Karpas-422 (cell line): ENCODE measurements at regions not wholly inside any gene's neighbourhood (a gene's known extent, or its start where the extent isn't known, plus 50 kb on each side); places are given as distances from the start of the nearest gene placed in this dataset.
A peak's percentile ranks its signal among the peaks of the same experiment; 100 is the strongest.

Experiments used
- DNase-seq: peaks from one replicate; pipeline ENCODE4 v3.0.0-alpha.2; 2015
- H2AFZ ChIP-seq: fragments of 200-600 bp; sonication (generic); 2 replicates; pipeline ENCODE4 v1.6.1; 2014; ENCODE audit warnings: antibody characterized with exemption, low read length, mixed read lengths
- H3K27ac ChIP-seq: fragments of 200-600 bp; sonication (generic); 2 replicates; pipeline ENCODE4 v1.5.1; 2014; ENCODE audit warnings: mild to moderate bottlenecking, low read length, moderate library complexity
- H3K27me3 ChIP-seq: fragments of 200-600 bp; sonication (generic); 2 replicates; pipeline ENCODE4 v1.6.1; 2014; ENCODE audit warnings: low read length, mixed read lengths
- H3K36me3 ChIP-seq: fragments of 200-600 bp; sonication (generic); 2 replicates; pipeline ENCODE4 v1.6.1; 2014; ENCODE audit warnings: low read length, mixed read lengths; ENCODE audit not compliant: insufficient read depth
- H3K4me1 ChIP-seq: fragments of 200-600 bp; sonication (generic); 2 replicates; pipeline ENCODE4 v1.6.1; 2014; ENCODE audit warnings: mild to moderate bottlenecking, low read length, mixed read lengths
- H3K4me2 ChIP-seq: fragments of 200-600 bp; sonication (generic); 2 replicates; pipeline ENCODE4 v1.6.1; 2014; ENCODE audit warnings: low read length, low read depth, mild to moderate bottlenecking; ENCODE audit not compliant: poor library complexity, severe bottlenecking
- H3K4me3 ChIP-seq: fragments of 200-600 bp; sonication (generic); 2 replicates; pipeline ENCODE4 v1.5.1; 2014; ENCODE audit warnings: mild to moderate bottlenecking, antibody characterized with exemption, low read length, mixed read lengths
- H3K79me2 ChIP-seq: fragments of 200-600 bp; sonication (generic); 2 replicates; pipeline ENCODE4 v1.6.1; 2014; ENCODE audit warnings: mild to moderate bottlenecking, low read length, mixed read lengths
- H3K9ac ChIP-seq: fragments of 200-600 bp; sonication (generic); 2 replicates; pipeline ENCODE4 v1.6.0; 2014; ENCODE audit warnings: low read length
- H3K9me2 ChIP-seq: fragments of 200-600 bp; sonication (generic), shearing (Covaris generic); replicated peaks from 2 replicates; pipeline ENCODE4 v1.6.0; 2014; ENCODE audit warnings: mild to moderate bottlenecking, low read length, moderate library complexity; ENCODE audit not compliant: insufficient read depth
- H3K9me3 ChIP-seq: fragments of 300-700, 200-600 bp; sonication (generic); 2 replicates; pipeline ENCODE4 v1.6.1; 2014; ENCODE audit warnings: low read length, mixed read lengths
- H4K20me1 ChIP-seq: fragments of 200-600 bp; sonication (generic); 2 replicates; pipeline ENCODE4 v1.6.1; 2014; ENCODE audit warnings: mild to moderate bottlenecking, antibody characterized with exemption, low read length, low read depth; ENCODE audit not compliant: insufficient read depth

- H3K27me3 ChIP-seq, result no peaks in the 10 kb centered on the region
- H3K9ac ChIP-seq, result no peak overlapping the region
- H3K4me1 ChIP-seq, result no peaks in the 10 kb centered on the region
- H3K4me2 ChIP-seq, result no peak overlapping the region
- no peaks in the 10 kb centered on the region for H3K79me2 ChIP-seq
- no peaks in the 10 kb centered on the region for H4K20me1 ChIP-seq
- H3K4me3 ChIP-seq, result no peak overlapping the region
- no peaks in the 10 kb centered on the region for H3K36me3 ChIP-seq
- no peak for DNase-seq
- no peak overlapping the region for H2AFZ ChIP-seq
- no peaks in the 10 kb centered on the region for H3K9me3 ChIP-seq
- no peaks in the 10 kb centered on the region for H3K9me2 ChIP-seq
- no peak overlapping the region for H3K27ac ChIP-seq
Observed at GRCh38 chr5:116938488-116938887, 363.9 kb upstream of the SEMA6A start.

- Histone ChIP-seq H3K9me2 (no peaks in the 10 kb centered on the region), H3K4me3 (no peak overlapping the region), H3K4me2 (no peak overlapping the region), H3K9me3 (no peaks in the 10 kb centered on the region), H3K27ac (no peak overlapping the region), H3K9ac (no peak overlapping the region), H3K4me1 (no peaks in the 10 kb centered on the region), H3K36me3 (no peaks in the 10 kb centered on the region), H4K20me1 (no peaks in the 10 kb centered on the region), H3K79me2 (no peaks in the 10 kb centered on the region), H2AFZ (no peak overlapping the region), H3K27me3 (no peaks in the 10 kb centered on the region)
- no peak for DNase-seq
Observed at GRCh38 chr5:116935561-116936162, 361.0 kb upstream of the SEMA6A start.

GRCh38 chr5:116930616-116931015 is 356.0 kb upstream of the SEMA6A start:
- Histone ChIP-seq H3K4me3 (no peak overlapping the region), H2AFZ (no peak overlapping the region), H3K27me3 (no peaks in the 10 kb centered on the region), H3K79me2 (no peaks in the 10 kb centered on the region), H3K9me2 (no peaks in the 10 kb centered on the region), H3K27ac (no peak overlapping the region), H4K20me1 (no peaks in the 10 kb centered on the region), H3K9me3 (no peaks in the 10 kb centered on the region), H3K4me2 (no peak overlapping the region), H3K9ac (no peak overlapping the region), H3K36me3 (no peaks in the 10 kb centered on the region), H3K4me1 (no peaks in the 10 kb centered on the region)
- no peak for DNase-seq

- Histone ChIP-seq H3K4me1 (no peaks in the 10 kb centered on the region), H2AFZ (no peak overlapping the region), H4K20me1 (no peaks in the 10 kb centered on the region), H3K4me3 (no peak overlapping the region), H3K36me3 (no peaks in the 10 kb centered on the region), H3K9ac (no peak overlapping the region), H3K4me2 (no peak overlapping the region), H3K27ac (no peak overlapping the region), H3K79me2 (no peaks in the 10 kb centered on the region), H3K9me2 (no peaks in the 10 kb centered on the region), H3K27me3 (no peaks in the 10 kb centered on the region), H3K9me3 (no peaks in the 10 kb centered on the region)
- no peak for DNase-seq
Observed at GRCh38 chr5:116923344-116923743, 348.7 kb upstream of the SEMA6A start.

- DNase-seq, result no peak
- Histone ChIP-seq H3K27me3 (no peaks in the 10 kb centered on the region), H3K36me3 (no peaks in the 10 kb centered on the region), H3K9ac (no peak overlapping the region), H3K9me3 (no peaks in the 10 kb centered on the region), H3K27ac (no peak overlapping the region), H3K4me2 (no peak overlapping the region), H3K4me1 (no peaks in the 10 kb centered on the region), H2AFZ (no peak overlapping the region), H3K4me3 (no peak overlapping the region), H3K79me2 (no peaks in the 10 kb centered on the region), H4K20me1 (no peaks in the 10 kb centered on the region), H3K9me2 (no peaks in the 10 kb centered on the region)
Observed at GRCh38 chr5:116922532-116922931, 347.9 kb upstream of the SEMA6A start.

GRCh38 chr5:116914869-116915504 is 340.4 kb upstream of the SEMA6A start:
- Histone ChIP-seq H3K4me1 (peaks cover 24% of the 10 kb centered on the region), H3K36me3 (no peaks in the 10 kb centered on the region), H3K79me2 (no peaks in the 10 kb centered on the region), H4K20me1 (no peaks in the 10 kb centered on the region), H3K9ac (no peak overlapping the region), H2AFZ (no peak overlapping the region), H3K4me3 (no peak overlapping the region), H3K9me2 (no peaks in the 10 kb centered on the region; the same call in 1 of the 2 replicates), H3K9me3 (no peaks in the 10 kb centered on the region), H3K27ac (no peak overlapping the region), H3K4me2 (no peak overlapping the region), H3K27me3 (no peaks in the 10 kb centered on the region)
- DNase-seq, result no peak

- no peaks in the 10 kb centered on the region for H3K9me3 ChIP-seq
Observed at GRCh38 chr5:116912221-116912620, 337.6 kb upstream of the SEMA6A start.

GRCh38 chr5:116911074-116911473 is 336.5 kb upstream of the SEMA6A start:
- H3K27ac ChIP-seq, result peak overlapping the region; percentile 66
- H3K4me1 ChIP-seq, result peaks cover 48% of the 10 kb centered on the region
- H3K79me2 ChIP-seq, result no peaks in the 10 kb centered on the region
- H3K4me3 ChIP-seq, result no peak overlapping the region; the same call in 1 of the 2 replicates
- no peaks in the 10 kb centered on the region; the same call in 1 of the 2 replicates for H3K9me2 ChIP-seq
- peak; percentile 76 for DNase-seq
- H3K36me3 ChIP-seq, result no peaks in the 10 kb centered on the region
- peak overlapping the region; percentile 75; the same call in 1 of the 2 replicates for H2AFZ ChIP-seq
- no peaks in the 10 kb centered on the region for H4K20me1 ChIP-seq
- peak overlapping the region; percentile 59 for H3K4me2 ChIP-seq
- no peak overlapping the region for H3K9ac ChIP-seq
- no peaks in the 10 kb centered on the region for H3K9me3 ChIP-seq
- H3K27me3 ChIP-seq, result no peaks in the 10 kb centered on the region

More at GRCh38 chr5:116912221-116912620, 337.6 kb upstream of the SEMA6A start:
- H3K9ac ChIP-seq, result no peak overlapping the region
- no peak for DNase-seq
- no peaks in the 10 kb centered on the region for H3K36me3 ChIP-seq
- no peak overlapping the region for H3K27ac ChIP-seq
- no peak overlapping the region for H3K4me2 ChIP-seq
- no peak overlapping the region for H2AFZ ChIP-seq
- H3K9me2 ChIP-seq, result no peaks in the 10 kb centered on the region; the same call in 1 of the 2 replicates
- no peak overlapping the region for H3K4me3 ChIP-seq
- H3K27me3 ChIP-seq, result no peaks in the 10 kb centered on the region
- H3K4me1 ChIP-seq, result peaks cover 48% of the 10 kb centered on the region
- H4K20me1 ChIP-seq, result no peaks in the 10 kb centered on the region
- H3K79me2 ChIP-seq, result no peaks in the 10 kb centered on the region
